Fibroblast of villous mesenchyme (primary cell): ENCODE measurements at regions not wholly inside any gene's neighbourhood (a gene's known extent, or its start where the extent isn't known, plus 50 kb on each side); places are given as distances from the start of the nearest gene placed in this dataset.

ENCODE experiments used
- DNase-seq: peaks from one replicate; pipeline ENCODE4 v3.0.0-alpha.2; 2010; ENCODE audit warnings: low read depth
- H3K4me3 ChIP-seq: 2 replicates; pipeline ENCODE4 v1.5.1; 2011; ENCODE audit warnings: low read depth, mild to moderate bottlenecking, low read length
- CTCF ChIP-seq: IDR thresholded peaks from 2 replicates; pipeline ENCODE4 v1.5.1; 2012; ENCODE audit warnings: low read depth, mild to moderate bottlenecking, low read length; ENCODE audit not compliant: insufficient read depth

GRCh38 chr1:58890113-58890512, 106.3 kb upstream of the JUN start:
- no peak overlapping the region for H3K4me3 ChIP-seq
- no peak for TF ChIP-seq CTCF
- DNase-seq: no peak

DNA sequence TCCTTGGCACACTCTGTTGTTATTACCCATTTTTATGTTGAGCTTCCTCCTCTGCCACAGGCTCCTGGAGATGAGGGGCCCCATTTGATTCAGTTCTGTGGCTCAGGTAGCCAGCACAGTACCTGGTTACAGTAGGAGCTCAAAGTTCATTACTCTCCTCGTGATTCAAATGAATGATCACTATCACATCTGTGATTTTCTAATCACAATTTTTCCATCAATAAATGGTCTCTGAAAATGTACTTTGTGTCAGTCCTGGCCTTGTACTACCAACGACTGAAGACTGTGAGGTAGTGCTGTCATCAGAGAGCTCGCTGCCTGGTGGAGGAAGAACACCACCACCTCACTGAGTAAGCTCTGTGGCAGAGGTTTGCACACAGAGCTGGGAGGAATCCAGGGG, 106.8 kb upstream of the JUN start:
- no peak overlapping the region for H3K4me3 ChIP-seq
- no peak for DNase-seq
- TF ChIP-seq CTCF: no peak

GRCh38 chr1:58891347-58891746, 107.5 kb upstream of the JUN start:
- no peak for DNase-seq
- no peak overlapping the region for H3K4me3 ChIP-seq
- TF ChIP-seq CTCF: no peak

DNA sequence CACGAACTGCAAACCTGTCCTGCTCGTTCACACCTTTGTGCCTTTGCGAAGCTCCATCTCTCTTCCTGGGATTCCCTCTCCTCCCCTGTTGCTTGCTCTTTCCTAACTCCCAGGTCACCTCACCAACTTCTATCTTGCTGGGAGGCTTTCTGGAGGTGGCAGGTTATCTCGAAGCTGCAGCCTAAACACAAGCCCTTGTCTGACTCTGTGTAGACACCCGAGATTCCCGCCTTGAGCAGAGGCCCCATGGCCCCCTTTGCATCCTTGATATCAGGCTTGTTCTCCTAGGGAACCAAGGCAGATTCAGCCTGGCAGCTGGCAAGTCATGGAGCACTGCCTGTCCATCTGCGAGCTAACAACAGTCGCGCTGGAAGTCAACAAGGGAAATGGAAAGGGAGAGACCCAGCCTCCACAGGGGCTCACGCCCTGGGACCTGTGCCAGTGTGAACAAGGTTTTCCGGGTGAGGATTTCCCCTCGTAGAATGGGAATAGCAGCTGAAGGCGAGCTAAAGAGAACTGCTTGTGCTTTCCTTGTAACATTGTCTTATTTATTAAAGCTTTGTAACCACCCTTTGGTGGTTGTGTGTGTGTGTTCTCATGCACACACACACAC, 109.5 kb upstream of the JUN start:
- no peak for DNase-seq
- no peak for TF ChIP-seq CTCF
- no peak overlapping the region for H3K4me3 ChIP-seq

GRCh38 chr1:58895082-58895481, 111.2 kb upstream of the JUN start:
- H3K4me3 ChIP-seq: no peak overlapping the region
- DNase-seq: no peak
- no peak for TF ChIP-seq CTCF

DNA sequence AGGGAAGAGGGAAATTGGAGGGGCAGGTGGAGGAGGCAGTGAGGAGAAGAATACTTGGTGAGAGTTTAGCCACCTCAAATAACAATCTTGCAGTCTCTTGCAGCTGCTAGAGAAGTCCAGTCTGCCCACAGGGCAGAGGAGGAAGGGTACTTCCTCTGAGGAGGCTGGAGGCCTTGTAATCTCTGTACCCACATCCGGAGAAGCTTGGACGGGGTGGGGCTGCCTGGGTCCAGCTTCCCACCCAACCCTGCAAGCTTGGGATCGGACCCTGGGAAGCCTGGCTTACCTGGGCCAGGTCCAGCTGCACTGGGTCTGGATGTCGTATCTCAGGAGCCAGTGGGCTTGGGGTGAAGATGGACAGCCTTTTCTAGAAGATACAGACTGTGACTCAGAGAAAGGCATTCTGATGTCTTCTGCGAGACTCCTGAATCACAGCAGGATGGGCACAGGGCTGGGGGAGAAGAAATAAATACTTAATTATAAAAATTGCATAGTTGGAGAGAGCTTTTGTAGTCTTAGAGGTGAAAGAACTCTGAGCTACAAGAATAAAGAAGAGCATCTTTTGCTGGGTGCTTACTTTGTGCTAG, 111.8 kb upstream of the JUN start:
- no peak overlapping the region for H3K4me3 ChIP-seq
- no peak for TF ChIP-seq CTCF
- no peak for DNase-seq
